Endodermal cell (in vitro differentiated cells): ENCODE measurements at regions not wholly inside any gene's neighbourhood (a gene's known extent, or its start where the extent isn't known, plus 50 kb on each side); places are given as distances from the start of the nearest gene placed in this dataset.
A peak's percentile ranks its signal among the peaks of the same experiment; 100 is the strongest.

Experiments used
- DNase-seq: peaks from one replicate; pipeline ENCODE4 v3.0.0-alpha.2; 2017
- H3K27ac ChIP-seq: 2 replicates; pipeline ENCODE4 v1.5.1; 2013; ENCODE audit warnings: mild to moderate bottlenecking, low read depth, low read length, moderate library complexity
- H3K27me3 ChIP-seq: 2 replicates; pipeline ENCODE4 v1.6.1; 2013; ENCODE audit warnings: mild to moderate bottlenecking, low read length, moderate library complexity; ENCODE audit not compliant: insufficient read depth, control insufficient read depth, poor library complexity, severe bottlenecking
- H3K36me3 ChIP-seq: 2 replicates; pipeline ENCODE4 v1.7.0; 2013; ENCODE audit warnings: mild to moderate bottlenecking, low read length, moderate library complexity; ENCODE audit not compliant: control insufficient read depth, insufficient read depth
- H3K4me1 ChIP-seq: one replicate; pipeline ENCODE4 v1.7.0; 2013; ENCODE audit warnings: low read length; ENCODE audit not compliant: control insufficient read depth, insufficient read depth
- H3K4me3 ChIP-seq: 2 replicates; pipeline ENCODE4 v1.5.1; 2013; ENCODE audit warnings: mild to moderate bottlenecking, low read length, moderate library complexity
- H3K9ac ChIP-seq: 2 replicates; pipeline ENCODE4 v1.6.1; 2013; ENCODE audit warnings: mild to moderate bottlenecking, low read length, moderate library complexity; ENCODE audit not compliant: poor library complexity, severe bottlenecking; ENCODE audit errors: extremely low read depth
- H3K9me3 ChIP-seq: 2 replicates; pipeline ENCODE4 v1.6.1; 2013; ENCODE audit warnings: mild to moderate bottlenecking, low read length, moderate library complexity; ENCODE audit not compliant: control insufficient read depth
- H3K27ac Mint-ChIP-seq: 2 replicates; pipeline ENCODE4 v1.8.0; 2020; ENCODE audit warnings: mixed read lengths
- H3K27me3 Mint-ChIP-seq: 2 replicates; pipeline ENCODE4 v1.8.0; 2021; ENCODE audit warnings: mild to moderate bottlenecking, mixed read lengths; ENCODE audit not compliant: insufficient read depth
- H3K36me3 Mint-ChIP-seq: 2 replicates; pipeline ENCODE4 v1.8.0; 2020; ENCODE audit warnings: low read depth, mixed read lengths
- H3K4me1 Mint-ChIP-seq: 2 replicates; pipeline ENCODE4 v1.8.0; 2020; ENCODE audit warnings: mixed read lengths
- H3K4me3 Mint-ChIP-seq: 2 replicates; pipeline ENCODE4 v1.8.0; 2020; ENCODE audit warnings: mild to moderate bottlenecking, moderate library complexity, mixed read lengths
- H3K9me3 Mint-ChIP-seq: 2 replicates; pipeline ENCODE4 v1.8.0; 2020; ENCODE audit warnings: mild to moderate bottlenecking, mixed read lengths
- WGBS, 2 experiments: methylation state at CpG; one replicate each; pipeline versions ENCODE4 v1.1.5 to v1.1.7; 2013; ENCODE audit warnings: missing lambda C conversion rate in 2 of 2, mixed read lengths in 1 of 2; ENCODE audit not compliant: insufficient coverage in 1 of 2, insufficient read length in 1 of 2; 5-methylcytosine and 5-hydroxymethylcytosine counted together
- TF ChIP-seq, protein P1 (sequence below): fragments of 200-600 bp; sonication (generic); conservative IDR thresholded peaks from 2 replicates; pipeline ENCODE4 v1.5.0; 2021; ENCODE audit warnings: antibody characterized with exemption, mild to moderate bottlenecking

DNA sequence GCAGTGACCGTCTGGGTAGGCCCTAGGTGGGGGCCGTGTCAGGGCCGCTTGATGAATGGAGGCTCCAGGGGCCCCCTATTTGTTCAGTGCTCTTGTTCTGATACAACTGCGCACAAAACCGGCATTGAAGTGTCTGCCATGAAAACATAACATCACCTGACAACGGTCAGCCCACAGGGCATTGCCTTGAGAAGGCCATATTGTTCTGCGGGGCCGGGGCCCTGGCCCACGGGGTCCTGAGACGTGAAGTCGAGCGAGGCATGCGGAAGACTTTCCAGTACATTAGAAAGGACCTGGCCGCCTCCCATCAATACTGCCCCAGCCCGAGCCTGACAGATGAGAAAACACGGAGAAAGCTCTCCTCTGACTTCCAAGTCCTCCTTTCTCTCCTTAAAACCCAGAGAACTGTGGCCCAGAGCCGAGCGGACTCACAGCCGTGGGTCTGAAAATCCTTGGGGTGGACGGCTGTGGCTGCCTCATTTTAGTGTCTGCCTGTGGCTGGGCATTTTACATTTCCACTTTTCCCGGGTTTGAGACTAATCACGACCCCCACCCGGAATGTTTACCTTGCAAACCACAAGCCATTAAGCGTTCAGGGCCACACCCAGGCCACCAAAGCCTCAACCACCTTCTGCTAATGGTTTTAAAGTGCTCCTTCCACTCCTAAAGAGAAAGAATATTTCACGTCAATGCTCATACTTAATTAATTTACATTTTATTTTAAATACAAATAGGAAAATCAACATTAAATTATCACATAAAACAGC is 391.0 kb upstream of the IRX2 start:
- Mint-ChIP-seq H3K4me3 (no peak overlapping the region), H3K27ac (no peak overlapping the region), H3K9me3 (no peaks in the 10 kb centered on the region), H3K27me3 (peaks cover 3% of the 10 kb centered on the region), H3K36me3 (no peaks in the 10 kb centered on the region), H3K4me1 (no peaks in the 10 kb centered on the region)
- H3K4me1 ChIP-seq = no peaks in the 10 kb centered on the region
- WGBS, 2 experiments = 91 to 95% methylated on average over 12 to 24 of the region's 25 CpGs
- TF ChIP-seq, protein P1, sequence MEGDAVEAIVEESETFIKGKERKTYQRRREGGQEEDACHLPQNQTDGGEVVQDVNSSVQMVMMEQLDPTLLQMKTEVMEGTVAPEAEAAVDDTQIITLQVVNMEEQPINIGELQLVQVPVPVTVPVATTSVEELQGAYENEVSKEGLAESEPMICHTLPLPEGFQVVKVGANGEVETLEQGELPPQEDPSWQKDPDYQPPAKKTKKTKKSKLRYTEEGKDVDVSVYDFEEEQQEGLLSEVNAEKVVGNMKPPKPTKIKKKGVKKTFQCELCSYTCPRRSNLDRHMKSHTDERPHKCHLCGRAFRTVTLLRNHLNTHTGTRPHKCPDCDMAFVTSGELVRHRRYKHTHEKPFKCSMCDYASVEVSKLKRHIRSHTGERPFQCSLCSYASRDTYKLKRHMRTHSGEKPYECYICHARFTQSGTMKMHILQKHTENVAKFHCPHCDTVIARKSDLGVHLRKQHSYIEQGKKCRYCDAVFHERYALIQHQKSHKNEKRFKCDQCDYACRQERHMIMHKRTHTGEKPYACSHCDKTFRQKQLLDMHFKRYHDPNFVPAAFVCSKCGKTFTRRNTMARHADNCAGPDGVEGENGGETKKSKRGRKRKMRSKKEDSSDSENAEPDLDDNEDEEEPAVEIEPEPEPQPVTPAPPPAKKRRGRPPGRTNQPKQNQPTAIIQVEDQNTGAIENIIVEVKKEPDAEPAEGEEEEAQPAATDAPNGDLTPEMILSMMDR = no peak
- DNase-seq = no peak
- no peak overlapping the region for H3K4me3 ChIP-seq
- no peaks in the 10 kb centered on the region for H3K36me3 ChIP-seq
- H3K27ac ChIP-seq = no peak overlapping the region
- H3K9ac ChIP-seq = no peak overlapping the region
- H3K27me3 ChIP-seq = no peaks in the 10 kb centered on the region
- no peaks in the 10 kb centered on the region for H3K9me3 ChIP-seq

DNA sequence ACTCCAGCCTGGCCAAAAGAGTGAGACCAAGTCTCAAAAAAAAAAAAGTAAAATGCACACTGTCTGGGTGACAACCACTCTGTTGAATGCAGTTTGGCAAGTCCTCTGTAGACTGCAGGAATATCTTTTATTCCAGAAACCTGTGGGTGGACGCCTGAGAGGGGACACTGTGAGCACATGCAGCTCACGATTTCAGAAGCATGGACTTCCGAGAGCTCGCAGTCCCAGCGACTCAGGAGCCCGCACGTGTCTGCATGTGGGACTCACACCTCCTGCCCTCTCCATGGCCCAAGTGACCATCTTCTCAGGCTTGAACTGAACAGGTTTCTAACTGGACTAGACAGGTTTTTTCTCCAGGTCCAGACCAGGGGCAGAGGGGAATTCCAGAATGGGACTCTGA is 388.6 kb upstream of the IRX2 start:
- H3K27me3 Mint-ChIP-seq = peaks cover 4% of the 10 kb centered on the region
- no peaks in the 10 kb centered on the region for H3K9me3 Mint-ChIP-seq
- no peak overlapping the region for H3K9ac ChIP-seq
- no peaks in the 10 kb centered on the region for H3K4me1 ChIP-seq
- no peak overlapping the region for H3K4me3 Mint-ChIP-seq
- no peaks in the 10 kb centered on the region for H3K36me3 ChIP-seq
- TF ChIP-seq, protein P1 = no peak
- DNase-seq = no peak
- no peaks in the 10 kb centered on the region for H3K27me3 ChIP-seq
- no peak overlapping the region for H3K27ac ChIP-seq
- no peak overlapping the region for H3K27ac Mint-ChIP-seq
- no peaks in the 10 kb centered on the region for H3K4me1 Mint-ChIP-seq
- no peak overlapping the region for H3K4me3 ChIP-seq
- 91 to 94% methylated on average over 7 of the region's 7 CpGs for WGBS, 2 experiments
- H3K36me3 Mint-ChIP-seq = no peaks in the 10 kb centered on the region
- no peaks in the 10 kb centered on the region for H3K9me3 ChIP-seq

DNA sequence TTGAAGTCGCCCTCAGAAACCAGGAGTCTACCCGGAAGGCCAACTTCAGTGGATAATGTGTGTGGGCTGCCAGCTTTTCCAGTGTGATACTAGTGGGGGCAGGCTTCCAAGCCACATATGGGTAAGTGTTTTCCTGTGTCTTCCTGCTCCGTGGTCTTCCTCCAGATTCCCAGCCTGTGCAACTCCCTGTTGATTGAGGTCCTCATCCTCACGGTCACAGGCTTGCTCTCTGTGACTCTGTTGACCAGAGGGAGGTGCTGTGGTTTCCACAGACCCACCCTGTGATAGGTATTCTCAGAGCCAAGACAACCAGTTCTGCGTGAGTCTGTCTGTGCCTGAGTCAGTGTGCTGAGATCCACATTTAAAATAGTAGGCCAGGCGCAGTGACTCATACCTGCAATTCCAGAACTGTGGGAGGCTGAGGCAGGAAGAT is 388.0 kb upstream of the IRX2 start:
- no peak for DNase-seq
- Histone ChIP-seq H3K27ac (no peak overlapping the region), H3K9me3 (no peaks in the 10 kb centered on the region), H3K36me3 (no peaks in the 10 kb centered on the region), H3K9ac (no peak overlapping the region), H3K27me3 (no peaks in the 10 kb centered on the region), H3K4me3 (no peak overlapping the region), H3K4me1 (no peaks in the 10 kb centered on the region)
- no peaks in the 10 kb centered on the region for H3K36me3 Mint-ChIP-seq
- 89 to 91% methylated on average over 4 to 6 of the region's 6 CpGs for WGBS, 2 experiments
- peaks cover 3% of the 10 kb centered on the region for H3K4me1 Mint-ChIP-seq
- no peak overlapping the region for H3K4me3 Mint-ChIP-seq
- H3K27ac Mint-ChIP-seq = no peak overlapping the region
- TF ChIP-seq, protein P1 = peak; percentile 43
- H3K27me3 Mint-ChIP-seq = peaks cover 4% of the 10 kb centered on the region
- no peaks in the 10 kb centered on the region for H3K9me3 Mint-ChIP-seq
